ENCODE measurements at regions not wholly inside any gene's neighbourhood (a gene's known extent, or its start where the extent isn't known, plus 50 kb on each side); places are given as distances from the start of the nearest gene placed in this dataset.

DNA sequence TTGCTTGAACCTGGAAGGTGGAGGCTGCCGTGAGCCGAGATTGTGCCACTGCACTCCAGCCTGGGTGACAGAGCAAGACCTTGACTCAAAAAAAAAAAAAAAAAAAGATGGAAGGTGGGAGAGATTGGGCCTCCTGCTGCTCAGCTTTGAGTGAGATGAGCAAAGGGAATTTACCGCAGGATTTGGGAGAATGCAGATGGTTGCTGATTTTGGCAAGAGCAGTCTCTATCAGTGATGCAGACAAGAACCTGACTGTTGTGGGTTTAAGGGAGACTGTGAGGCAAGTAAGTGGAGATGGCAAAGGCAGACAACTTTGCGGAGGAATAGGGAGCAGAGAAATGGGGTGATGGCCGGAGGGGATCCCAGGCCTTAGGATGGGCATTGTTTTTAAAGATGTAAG lies 1140.8 kb upstream of the AUTS2 start:
- TF ChIP-seq, protein P1, sequence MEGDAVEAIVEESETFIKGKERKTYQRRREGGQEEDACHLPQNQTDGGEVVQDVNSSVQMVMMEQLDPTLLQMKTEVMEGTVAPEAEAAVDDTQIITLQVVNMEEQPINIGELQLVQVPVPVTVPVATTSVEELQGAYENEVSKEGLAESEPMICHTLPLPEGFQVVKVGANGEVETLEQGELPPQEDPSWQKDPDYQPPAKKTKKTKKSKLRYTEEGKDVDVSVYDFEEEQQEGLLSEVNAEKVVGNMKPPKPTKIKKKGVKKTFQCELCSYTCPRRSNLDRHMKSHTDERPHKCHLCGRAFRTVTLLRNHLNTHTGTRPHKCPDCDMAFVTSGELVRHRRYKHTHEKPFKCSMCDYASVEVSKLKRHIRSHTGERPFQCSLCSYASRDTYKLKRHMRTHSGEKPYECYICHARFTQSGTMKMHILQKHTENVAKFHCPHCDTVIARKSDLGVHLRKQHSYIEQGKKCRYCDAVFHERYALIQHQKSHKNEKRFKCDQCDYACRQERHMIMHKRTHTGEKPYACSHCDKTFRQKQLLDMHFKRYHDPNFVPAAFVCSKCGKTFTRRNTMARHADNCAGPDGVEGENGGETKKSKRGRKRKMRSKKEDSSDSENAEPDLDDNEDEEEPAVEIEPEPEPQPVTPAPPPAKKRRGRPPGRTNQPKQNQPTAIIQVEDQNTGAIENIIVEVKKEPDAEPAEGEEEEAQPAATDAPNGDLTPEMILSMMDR (tag by site-specific recombination; IDR thresholded peaks at IDR 0.05), result no peak
- no peak for TF ChIP-seq ZNF274 (IDR thresholded peaks at IDR 0.05; ENCODE audit: low read length)
- TF ChIP-seq ZNF274 (tag by site-specific recombination; IDR thresholded peaks at IDR 0.05; ENCODE audit: borderline replicate concordance), result no peak
- TF ChIP-seq ZNF248 (tag by site-specific recombination; IDR thresholded peaks at IDR 0.05), result no peak
- TF ChIP-seq, protein P2, sequence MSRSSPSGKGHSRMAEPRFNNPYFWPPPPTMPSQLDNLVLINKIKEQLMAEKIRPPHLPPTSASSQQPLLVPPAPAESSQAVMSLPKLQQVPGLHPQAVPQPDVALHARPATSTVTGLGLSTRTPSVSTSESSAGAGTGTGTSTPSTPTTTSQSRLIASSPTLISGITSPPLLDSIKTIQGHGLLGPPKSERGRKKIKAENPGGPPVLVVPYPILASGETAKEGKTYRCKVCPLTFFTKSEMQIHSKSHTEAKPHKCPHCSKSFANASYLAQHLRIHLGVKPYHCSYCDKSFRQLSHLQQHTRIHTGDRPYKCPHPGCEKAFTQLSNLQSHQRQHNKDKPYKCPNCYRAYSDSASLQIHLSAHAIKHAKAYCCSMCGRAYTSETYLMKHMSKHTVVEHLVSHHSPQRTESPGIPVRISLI (tag by site-specific recombination; IDR thresholded peaks at IDR 0.05), result no peak
- no peak for TF ChIP-seq ZNF133 (tag by site-specific recombination; IDR thresholded peaks at IDR 0.05)
- TF ChIP-seq, protein P3, sequence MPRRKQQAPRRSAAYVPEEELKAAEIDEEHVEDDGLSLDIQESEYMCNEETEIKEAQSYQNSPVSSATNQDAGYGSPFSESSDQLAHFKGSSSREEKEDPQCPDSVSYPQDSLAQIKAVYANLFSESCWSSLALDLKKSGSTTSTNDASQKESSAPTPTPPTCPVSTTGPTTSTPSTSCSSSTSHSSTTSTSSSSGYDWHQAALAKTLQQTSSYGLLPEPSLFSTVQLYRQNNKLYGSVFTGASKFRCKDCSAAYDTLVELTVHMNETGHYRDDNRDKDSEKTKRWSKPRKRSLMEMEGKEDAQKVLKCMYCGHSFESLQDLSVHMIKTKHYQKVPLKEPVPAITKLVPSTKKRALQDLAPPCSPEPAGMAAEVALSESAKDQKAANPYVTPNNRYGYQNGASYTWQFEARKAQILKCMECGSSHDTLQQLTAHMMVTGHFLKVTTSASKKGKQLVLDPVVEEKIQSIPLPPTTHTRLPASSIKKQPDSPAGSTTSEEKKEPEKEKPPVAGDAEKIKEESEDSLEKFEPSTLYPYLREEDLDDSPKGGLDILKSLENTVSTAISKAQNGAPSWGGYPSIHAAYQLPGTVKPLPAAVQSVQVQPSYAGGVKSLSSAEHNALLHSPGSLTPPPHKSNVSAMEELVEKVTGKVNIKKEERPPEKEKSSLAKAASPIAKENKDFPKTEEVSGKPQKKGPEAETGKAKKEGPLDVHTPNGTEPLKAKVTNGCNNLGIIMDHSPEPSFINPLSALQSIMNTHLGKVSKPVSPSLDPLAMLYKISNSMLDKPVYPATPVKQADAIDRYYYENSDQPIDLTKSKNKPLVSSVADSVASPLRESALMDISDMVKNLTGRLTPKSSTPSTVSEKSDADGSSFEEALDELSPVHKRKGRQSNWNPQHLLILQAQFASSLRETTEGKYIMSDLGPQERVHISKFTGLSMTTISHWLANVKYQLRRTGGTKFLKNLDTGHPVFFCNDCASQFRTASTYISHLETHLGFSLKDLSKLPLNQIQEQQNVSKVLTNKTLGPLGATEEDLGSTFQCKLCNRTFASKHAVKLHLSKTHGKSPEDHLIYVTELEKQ (tag by site-specific recombination; IDR thresholded peaks at IDR 0.05; ENCODE audit: borderline replicate concordance), result no peak
- TF ChIP-seq ZNF837 (tag by site-specific recombination; IDR thresholded peaks at IDR 0.05), result no peak

All from HEK293 (cell line).